HG03342 (cell line): ENCODE measurements at regions not wholly inside any gene's neighbourhood (a gene's known extent, or its start where the extent isn't known, plus 50 kb on each side); places are given as distances from the start of the nearest gene placed in this dataset.
A peak's percentile ranks its signal among the peaks of the same experiment; 100 is the strongest.
"Not testable (repeated sequence)": the region's sequence is repeated elsewhere in the genome, so short reads cannot be mapped to it uniquely, and the experiment has no call there.

Experiments used
- ATAC-seq: cut with Tn5 transposase; IDR thresholded peaks from one replicate; pipeline ENCODE4 v1.9.1; 2021; ENCODE audit warnings: mild to moderate bottlenecking, moderate library complexity; ENCODE audit not compliant: unreplicated experiment

DNA sequence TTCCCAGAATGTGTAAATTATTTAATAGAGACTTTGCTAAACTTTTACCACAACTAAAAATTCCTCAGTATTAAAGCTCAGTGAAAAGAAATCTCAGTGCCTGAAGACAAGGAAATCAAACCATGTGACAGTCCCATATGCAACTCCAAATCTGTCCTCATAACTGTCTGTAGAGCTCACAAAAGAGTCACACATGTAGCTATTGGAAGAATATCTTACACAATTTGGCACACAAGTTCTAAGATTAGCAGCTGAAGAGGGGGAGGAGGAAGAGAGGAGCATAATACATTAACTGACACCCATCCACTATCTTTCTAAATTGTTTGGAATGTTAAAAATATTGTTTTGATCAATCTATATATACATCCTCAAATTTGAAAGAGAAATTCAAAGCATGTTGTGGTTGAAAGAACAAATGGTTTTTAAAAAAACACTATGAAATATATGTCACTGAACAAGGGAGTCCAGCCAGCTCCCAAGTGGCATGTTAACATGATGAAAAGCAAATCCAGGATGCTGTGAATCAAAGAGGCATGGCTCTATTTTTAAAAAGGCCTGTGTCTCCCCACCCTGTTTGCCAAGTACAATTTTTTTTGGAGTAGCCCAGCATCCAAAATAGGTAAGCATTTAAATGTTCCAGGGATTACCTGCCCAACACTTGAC is 126.3 kb upstream of the NANOGP8 start:
- no peak for ATAC-seq

DNA sequence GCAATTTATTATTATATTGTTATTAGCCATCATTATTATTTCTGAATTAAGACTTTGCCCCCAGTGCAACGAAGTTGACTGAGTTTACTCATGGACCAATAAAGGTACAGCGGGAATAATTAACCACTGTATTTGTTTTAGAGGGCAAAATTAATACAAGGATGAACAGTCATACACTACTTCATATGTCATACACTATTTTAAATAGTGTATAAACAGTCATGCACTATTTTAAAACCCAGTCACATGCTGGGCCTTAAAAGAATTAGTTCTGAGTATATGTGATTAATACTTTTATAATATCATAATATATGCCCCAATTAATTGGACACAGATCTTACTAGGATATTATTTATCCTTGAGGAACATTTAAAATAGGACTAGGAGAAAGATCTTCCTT is 125.3 kb upstream of the NANOGP8 start:
- no peak for ATAC-seq

DNA sequence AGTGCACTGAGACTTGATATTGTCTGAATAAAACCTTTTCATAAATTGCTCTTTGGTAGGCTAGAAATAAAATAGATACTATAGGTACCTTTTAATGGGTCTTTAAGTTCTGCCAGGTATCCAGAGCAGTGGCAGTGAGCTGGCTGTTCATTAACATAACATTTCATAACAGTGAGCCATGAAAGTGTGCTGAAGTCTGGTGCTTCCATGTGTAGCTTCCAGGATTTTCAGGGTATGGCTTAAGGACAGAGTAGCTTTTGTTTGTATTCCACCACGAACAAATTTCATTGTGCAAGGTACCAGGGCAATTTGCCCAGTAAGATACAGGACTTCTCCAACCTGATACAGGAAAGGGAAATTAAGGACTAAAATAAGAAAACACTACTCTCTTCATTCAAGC is 124.7 kb upstream of the NANOGP8 start:
- no peak for ATAC-seq

DNA sequence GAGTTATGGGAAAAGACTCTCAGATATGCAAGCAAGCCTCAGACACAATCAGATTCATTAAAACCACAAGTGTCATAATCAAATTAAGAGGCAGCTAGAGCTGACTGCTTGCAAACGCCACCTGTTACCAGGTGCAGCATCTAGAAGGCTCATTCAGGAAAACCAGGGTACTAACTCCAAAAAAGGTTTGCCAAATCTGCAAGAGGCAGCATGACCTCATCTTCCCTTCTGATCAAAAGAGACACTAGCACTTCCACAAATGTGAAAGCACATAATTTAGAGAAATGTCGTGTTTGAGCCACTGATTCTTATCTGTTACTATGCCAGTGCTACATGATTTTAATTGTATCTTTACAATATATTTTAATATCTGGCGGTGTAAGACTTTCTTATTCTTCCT is 123.3 kb upstream of the NANOGP8 start:
- no peak for ATAC-seq

DNA sequence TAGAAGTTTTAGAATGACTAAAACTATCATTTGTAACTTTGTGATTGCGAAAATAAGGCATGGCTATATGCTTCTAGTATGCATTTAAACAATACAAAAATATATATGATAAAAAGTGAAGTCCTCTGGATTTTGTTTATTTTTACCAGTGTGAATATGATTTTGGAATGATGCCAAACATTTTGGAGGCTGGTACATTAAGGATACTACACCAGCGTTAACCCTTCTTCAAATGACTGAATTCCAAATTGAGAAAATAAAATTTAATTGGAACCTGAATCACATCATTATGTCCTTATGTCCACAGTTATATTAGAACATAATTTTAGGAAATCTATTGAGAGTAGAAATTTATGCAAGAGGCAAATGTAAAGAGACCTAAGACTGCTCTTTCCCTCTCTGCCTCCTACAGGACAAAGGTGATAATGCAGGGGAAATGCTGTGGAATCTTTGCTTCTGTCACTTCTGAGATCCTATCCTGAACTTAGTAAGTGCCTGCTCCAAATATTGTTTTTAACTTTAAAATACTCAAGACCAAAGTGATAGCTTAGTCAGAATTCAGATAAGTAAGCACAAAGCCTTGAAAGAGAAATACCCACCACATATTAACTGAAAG is 121.1 kb upstream of the NANOGP8 start:
- peak; percentile 53 for ATAC-seq

GRCh38 chr15:35198197-35198596 is 113.1 kb upstream of the NANOGP8 start:
- ATAC-seq, result no peak

GRCh38 chr15:35197754-35198153 is 112.7 kb upstream of the NANOGP8 start:
- ATAC-seq, result no peak

GRCh38 chr15:35197306-35197705 is 112.2 kb upstream of the NANOGP8 start:
- no peak for ATAC-seq

DNA sequence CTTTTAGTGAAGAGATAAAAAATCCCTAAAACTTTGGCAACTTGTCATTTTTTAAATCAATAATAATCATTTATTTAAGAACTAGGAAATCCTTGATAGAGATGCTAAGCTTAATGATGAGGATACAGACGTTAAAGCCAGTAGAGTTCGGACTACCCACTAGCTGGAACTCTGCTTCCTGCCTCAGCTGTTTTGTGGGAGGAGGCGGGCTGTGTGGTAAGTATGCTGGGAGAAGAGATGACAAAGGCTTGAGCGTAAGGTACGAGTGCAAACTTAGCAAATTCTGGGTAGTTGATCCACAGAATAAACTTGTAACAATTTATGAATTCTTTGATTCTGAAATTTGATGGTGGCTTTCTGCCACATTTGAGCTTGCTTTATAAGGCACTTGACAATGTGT is 111.2 kb upstream of the NANOGP8 start:
- ATAC-seq, result no peak

- ATAC-seq, result no peak
Measured at GRCh38 chr15:35195649-35196048, 110.6 kb upstream of the NANOGP8 start.

- no peak for ATAC-seq
Measured at GRCh38 chr15:35195031-35195430, 109.9 kb upstream of the NANOGP8 start.

DNA sequence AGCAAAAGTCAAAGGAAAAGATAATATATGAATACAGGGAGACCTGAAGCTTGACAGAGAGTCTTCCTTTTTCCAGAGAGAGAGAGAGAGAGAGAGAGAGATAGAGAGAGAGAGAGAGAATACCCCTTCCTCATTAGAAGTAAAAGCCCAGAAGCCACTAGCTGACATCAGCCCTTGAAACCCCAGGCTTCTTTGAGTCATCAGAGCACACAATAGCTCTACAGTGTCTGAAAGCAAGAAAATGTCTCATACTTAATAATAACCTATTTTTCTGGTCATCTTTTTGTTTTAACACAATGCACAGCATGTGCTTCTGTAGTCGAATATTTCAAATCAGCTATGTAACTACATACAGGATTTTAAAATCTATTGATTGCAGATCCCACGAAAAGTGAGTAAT is 109.2 kb upstream of the NANOGP8 start:
- no peak for ATAC-seq

- ATAC-seq, result no peak
Measured at GRCh38 chr15:35191783-35192182, 106.7 kb upstream of the NANOGP8 start.

GRCh38 chr15:35186346-35186745 is 101.3 kb upstream of the NANOGP8 start:
- ATAC-seq, result no peak

- no peak for ATAC-seq
Measured at GRCh38 chr15:35184646-35185045, 99.6 kb upstream of the NANOGP8 start.

DNA sequence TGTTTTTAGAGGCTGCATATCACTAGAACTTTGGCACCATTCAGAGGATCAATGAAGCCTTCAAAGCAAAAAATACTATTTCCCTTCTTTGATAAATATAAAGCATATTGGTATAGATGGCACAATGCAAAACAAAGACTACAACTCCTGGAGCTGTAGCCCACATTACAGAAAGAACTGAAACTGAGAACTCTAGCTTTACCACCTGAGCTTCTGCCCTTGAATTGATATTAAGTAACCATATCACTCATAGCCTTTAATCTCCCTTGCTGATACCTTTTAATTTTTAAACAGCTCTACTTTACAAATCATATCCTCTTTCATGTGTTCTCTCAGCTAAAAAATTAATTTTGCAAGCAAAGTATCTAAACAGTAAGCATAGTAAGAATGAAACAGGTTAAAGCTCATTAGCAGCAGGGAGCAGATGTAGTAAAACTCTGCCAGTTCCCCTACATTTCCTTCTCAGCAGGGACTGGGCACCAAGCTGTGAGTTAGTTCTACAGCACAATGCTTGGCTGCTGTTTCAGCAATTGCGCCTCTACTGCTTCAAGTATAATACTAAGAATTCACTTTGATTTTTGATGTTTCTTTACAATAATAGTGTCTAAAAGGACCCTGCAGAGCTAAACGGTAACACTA is 97.9 kb upstream of the NANOGP8 start:
- peak; percentile 72 for ATAC-seq

- ATAC-seq, result peak; percentile 80
Measured at GRCh38 chr15:35181538-35181937, 96.4 kb upstream of the NANOGP8 start.

GRCh38 chr15:35179739-35180138 is 94.6 kb upstream of the NANOGP8 start:
- no peak for ATAC-seq

GRCh38 chr15:35178186-35178585 is 93.1 kb upstream of the NANOGP8 start:
- not testable (repeated sequence) for ATAC-seq

GRCh38 chr15:35174948-35175347 is 89.9 kb upstream of the NANOGP8 start:
- ATAC-seq, result no peak

- ATAC-seq, result no peak
Measured at GRCh38 chr15:35173444-35174118, 88.5 kb upstream of the NANOGP8 start.

DNA sequence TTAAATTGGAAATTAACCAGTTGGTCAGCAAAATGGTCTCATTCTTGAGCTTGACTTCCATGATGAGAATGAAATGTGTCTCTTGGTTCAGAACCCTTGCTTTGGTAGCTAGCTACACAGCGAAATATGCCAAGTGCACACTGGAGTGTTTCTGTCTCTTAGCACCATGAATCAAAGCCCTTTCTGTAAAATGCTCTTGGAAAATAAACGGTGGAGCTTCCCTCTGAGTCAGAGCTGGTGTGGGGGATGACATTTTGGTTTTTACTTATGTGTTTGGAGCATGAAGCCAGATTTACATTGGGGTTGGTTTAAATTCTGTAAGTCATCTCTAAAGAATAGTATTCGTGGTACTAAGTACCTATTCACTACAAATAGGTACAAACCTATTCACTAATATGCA is 85.1 kb upstream of the NANOGP8 start:
- no peak for ATAC-seq
